ENCODE measurements at regions not wholly inside any gene's neighbourhood (a gene's known extent, or its start where the extent isn't known, plus 50 kb on each side); places are given as distances from the start of the nearest gene placed in this dataset. TPM values are rescaled to one million over a fixed set of nuclear protein-coding genes. Genes with fewer than 3 reads are reported as not detected.
A peak's percentile ranks its signal among the peaks of the same experiment; 100 is the strongest.

- DNase-seq (ENCODE audit: low spot score), result peak; percentile 41
Measured at GRCh38 chr4:151604238-151604637, 156.6 kb downstream of the GATB start.

GRCh38 chr4:151605215-151605614, 155.6 kb downstream of the GATB start:
- no peak for DNase-seq (ENCODE audit: low spot score)

- DNase-seq (ENCODE audit: low spot score), result no peak
Measured at GRCh38 chr4:151606061-151606460, 154.7 kb downstream of the GATB start.

- no peak for DNase-seq (ENCODE audit: low spot score)
Measured at GRCh38 chr4:151610229-151610628, 150.6 kb downstream of the GATB start.

- DNase-seq (ENCODE audit: low spot score), result no peak
Measured at GRCh38 chr4:151611960-151612359, 148.8 kb downstream of the GATB start.

- no peak for DNase-seq (ENCODE audit: low spot score)
Measured at GRCh38 chr4:151613290-151613689, 147.5 kb downstream of the GATB start.

GRCh38 chr4:151614561-151614960, 146.2 kb downstream of the GATB start:
- DNase-seq (ENCODE audit: low spot score), result no peak

GRCh38 chr4:151618858-151619257, 141.9 kb downstream of the GATB start:
- DNase-seq (ENCODE audit: low spot score), result no peak

- no peak for DNase-seq (ENCODE audit: low spot score)
Measured at GRCh38 chr4:151620066-151620465, 140.7 kb downstream of the GATB start.

Small RNA genes lying in the stretch of these regions (small RNA-seq; reads per million reads assigned to genes)
- not detected for gene RN7SKP35

All from HT-29 (cell line).